ENCODE measurements at regions not wholly inside any gene's neighbourhood (a gene's known extent, or its start where the extent isn't known, plus 50 kb on each side); places are given as distances from the start of the nearest gene placed in this dataset.

GRCh38 chr5:174649391-174649790 lies 75.0 kb upstream of the MSX2 start:
- in situ Hi-C loops (cut with MboI; ENCODE audit: low sequenced_read_pairs) = no loop called here

GRCh38 chr5:174654442-174654841 lies 69.9 kb upstream of the MSX2 start:
- in situ Hi-C loops (cut with MboI; ENCODE audit: low sequenced_read_pairs) = no loop called here

DNA sequence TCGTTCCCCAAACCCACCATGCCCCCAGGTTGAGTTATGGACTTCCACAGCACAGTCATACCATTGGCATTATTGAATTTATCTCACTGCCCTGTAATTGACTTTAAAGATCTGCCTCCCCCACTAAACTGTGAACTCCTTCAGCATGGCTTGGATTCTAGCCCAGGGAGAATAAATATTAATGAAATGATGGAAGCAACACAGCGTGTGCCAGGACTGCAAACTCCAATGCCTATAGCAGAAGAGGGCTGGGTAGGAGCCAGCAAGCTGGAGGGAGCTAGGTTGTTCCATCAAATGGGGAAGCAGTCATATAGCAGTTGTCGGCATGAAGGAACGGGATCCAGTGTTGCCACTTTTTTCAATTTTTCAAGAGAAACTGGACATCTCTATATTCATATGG lies 69.0 kb upstream of the MSX2 start:
- in situ Hi-C loops (cut with MboI; ENCODE audit: low sequenced_read_pairs) = no loop called here

DNA sequence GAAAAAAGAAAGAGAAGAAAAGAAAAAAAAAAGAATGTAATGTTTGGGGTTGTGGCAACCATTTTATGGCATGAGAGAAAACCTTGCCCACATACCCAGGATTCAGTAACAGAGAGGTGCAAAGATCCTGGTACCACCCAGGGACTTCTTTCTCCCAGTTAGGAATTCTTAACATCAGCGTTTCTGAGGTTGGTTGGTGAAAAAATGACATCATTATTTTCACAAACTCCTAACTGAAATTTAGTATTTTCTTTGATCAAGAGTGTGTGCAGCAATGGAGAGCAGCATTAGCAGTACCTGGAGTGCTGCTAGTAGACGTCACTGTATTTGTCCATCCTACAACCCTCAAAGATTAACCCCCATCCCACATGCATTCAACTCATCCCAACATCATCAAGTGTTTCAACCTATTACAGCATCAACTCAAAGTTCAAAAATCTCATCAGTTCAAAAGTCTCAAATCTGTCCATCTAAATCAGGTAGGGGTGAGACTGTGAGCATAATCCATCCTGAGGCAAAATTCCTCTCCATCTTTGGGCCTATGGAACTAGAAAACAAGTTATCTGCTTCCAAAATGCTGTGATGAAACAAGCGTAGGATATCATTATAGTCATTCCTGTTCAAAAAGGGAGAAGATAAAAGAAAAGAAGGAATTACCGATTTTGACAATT lies 60.1 kb upstream of the MSX2 start:
- in situ Hi-C loops (cut with MboI; ENCODE audit: low sequenced_read_pairs) = no loop called here

GRCh38 chr5:174665347-174665746 lies 59.0 kb upstream of the MSX2 start:
- in situ Hi-C loops (cut with MboI; ENCODE audit: low sequenced_read_pairs) = no loop called here

DNA sequence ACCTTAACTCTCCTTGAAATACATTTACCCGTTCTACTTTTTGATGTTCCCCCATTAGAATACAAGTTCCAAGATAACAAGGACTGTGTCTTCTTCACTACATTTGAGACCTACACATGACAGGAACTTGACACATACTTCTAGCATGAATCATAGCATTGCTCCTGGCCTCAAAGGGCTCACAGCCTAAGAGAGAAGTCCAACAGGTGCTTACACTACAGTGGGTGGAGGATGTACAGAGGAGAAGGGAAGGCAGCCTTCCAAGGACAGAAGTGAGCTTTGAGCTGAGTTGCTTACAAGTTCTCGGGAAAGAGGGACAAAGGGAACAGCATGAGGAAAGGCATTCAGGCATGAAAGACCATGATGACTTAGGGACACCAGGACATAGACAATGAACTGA lies 56.9 kb upstream of the MSX2 start:
- in situ Hi-C loops (cut with MboI; ENCODE audit: low sequenced_read_pairs) = no loop called here

DNA sequence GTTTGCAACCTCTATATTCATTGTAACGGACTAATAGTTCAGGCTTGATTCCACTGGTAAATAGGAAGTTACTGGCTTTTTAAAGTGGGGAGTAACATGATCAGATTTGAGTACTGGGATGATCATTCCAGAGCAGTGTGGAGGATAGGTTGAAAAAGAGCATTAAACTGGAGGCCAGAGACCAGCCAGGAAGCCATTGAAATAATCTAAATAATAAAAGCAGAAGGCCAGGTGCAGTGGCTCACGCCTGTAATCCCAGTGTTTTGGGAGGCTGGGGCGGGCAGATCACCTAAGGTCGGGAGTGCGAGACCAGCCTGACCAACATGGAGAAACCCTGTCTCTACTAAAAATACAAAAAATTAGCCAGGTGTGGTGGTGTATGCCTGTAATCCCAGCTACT lies 56.0 kb upstream of the MSX2 start:
- in situ Hi-C loops (cut with MboI; ENCODE audit: low sequenced_read_pairs) = no loop called here

Measured in HL-60/S4 treated with phorbol 12-myristate 13-acetate at 8.2 ng/mL for 4 days and 3 days (cell line).